ENCODE measurements at regions not wholly inside any gene's neighbourhood (a gene's known extent, or its start where the extent isn't known, plus 50 kb on each side); places are given as distances from the start of the nearest gene placed in this dataset.

DNA sequence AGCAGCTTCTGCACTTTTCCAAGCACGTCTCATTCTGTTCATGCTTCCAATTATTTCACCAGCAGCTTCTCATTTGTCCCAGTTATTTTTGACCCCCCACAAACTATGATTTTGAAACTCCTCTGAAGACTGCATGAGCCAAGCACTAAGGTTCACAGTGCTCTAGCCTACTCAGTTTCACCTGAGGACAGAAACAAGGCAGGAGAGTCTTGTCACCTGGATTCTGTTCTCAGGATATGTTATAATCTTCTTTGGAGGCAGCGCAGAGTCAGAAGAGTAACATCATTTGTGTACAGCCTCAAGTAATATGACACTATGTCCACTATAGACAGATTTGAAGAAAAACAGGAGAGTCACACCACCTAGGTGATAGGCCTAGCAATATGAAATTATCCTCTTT, 985.1 kb upstream of the TSPY4 start:
- no peak overlapping the region for H3K27ac ChIP-seq
- no peak for TF ChIP-seq ZFX (IDR thresholded peaks at IDR 0.05; ENCODE audit: borderline replicate concordance)
- TF ChIP-seq, protein P1, sequence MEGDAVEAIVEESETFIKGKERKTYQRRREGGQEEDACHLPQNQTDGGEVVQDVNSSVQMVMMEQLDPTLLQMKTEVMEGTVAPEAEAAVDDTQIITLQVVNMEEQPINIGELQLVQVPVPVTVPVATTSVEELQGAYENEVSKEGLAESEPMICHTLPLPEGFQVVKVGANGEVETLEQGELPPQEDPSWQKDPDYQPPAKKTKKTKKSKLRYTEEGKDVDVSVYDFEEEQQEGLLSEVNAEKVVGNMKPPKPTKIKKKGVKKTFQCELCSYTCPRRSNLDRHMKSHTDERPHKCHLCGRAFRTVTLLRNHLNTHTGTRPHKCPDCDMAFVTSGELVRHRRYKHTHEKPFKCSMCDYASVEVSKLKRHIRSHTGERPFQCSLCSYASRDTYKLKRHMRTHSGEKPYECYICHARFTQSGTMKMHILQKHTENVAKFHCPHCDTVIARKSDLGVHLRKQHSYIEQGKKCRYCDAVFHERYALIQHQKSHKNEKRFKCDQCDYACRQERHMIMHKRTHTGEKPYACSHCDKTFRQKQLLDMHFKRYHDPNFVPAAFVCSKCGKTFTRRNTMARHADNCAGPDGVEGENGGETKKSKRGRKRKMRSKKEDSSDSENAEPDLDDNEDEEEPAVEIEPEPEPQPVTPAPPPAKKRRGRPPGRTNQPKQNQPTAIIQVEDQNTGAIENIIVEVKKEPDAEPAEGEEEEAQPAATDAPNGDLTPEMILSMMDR (IDR thresholded peaks at IDR 0.05), result no peak

DNA sequence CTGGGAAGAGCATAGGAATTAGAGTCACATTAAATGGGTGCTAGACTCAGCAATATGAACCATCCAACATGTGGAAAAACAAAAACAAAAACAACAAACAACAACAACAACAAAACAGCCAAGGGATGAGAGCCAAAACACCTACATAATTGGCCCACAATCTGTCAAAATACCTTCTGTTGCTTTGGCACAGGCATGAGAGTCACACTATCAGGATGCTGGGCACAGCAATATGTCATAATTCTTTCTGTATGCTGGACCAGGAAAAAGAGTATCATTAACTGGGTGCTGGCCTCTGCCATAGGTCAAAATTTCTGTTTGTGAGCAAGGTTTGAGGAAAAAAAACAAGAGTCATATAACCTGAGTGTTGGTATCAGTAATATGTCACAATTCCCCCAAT, 979.1 kb upstream of the TSPY4 start:
- no peak overlapping the region for H3K27ac ChIP-seq
- no peak for TF ChIP-seq ZFX (IDR thresholded peaks at IDR 0.05; ENCODE audit: borderline replicate concordance)
- TF ChIP-seq, protein P1 (IDR thresholded peaks at IDR 0.05), result no peak

DNA sequence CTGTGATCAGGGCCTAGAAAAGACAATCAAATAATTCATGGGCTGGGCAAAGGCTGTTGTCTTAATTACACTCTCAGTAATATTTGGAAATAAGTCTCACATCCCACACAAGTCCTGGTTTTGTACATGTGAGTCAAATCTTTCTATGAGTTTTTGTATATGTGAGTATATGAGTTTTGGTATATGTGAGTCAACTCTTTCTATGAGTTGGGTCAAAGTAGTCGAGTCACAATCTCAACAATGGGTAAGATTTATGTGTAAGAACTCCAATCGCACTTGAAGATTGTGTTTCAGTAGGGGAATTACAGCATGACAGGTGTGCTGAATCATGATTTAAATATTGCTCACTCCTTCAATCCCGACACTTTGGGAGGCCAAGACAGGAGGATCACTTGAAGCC, 975.5 kb upstream of the TSPY4 start:
- no peak overlapping the region for H3K27ac ChIP-seq
- TF ChIP-seq, protein P1 (IDR thresholded peaks at IDR 0.05), result no peak
- no peak for TF ChIP-seq ZFX (IDR thresholded peaks at IDR 0.05; ENCODE audit: borderline replicate concordance)

DNA sequence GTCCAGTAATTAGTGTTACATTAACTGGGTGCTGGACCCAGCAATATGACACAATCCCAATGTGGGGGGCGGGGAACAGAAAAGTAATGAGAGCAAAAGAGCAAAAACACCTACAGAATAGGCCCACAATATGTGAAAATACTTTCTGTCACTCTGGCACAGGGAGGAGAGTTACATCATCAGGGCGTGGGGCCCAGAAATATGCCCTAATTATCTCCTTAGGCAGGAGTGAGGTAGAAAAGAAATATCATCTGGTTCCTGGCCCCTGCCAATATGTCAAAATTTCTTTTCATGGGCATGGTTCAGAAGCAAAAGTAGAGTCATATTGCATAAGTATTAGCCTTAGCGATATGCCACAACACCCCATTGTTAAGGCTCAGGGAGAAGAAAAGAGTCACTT, 959.8 kb upstream of the TSPY4 start:
- TF ChIP-seq, protein P1 (IDR thresholded peaks at IDR 0.05), result no peak
- no peak for TF ChIP-seq ZFX (IDR thresholded peaks at IDR 0.05; ENCODE audit: borderline replicate concordance)
- H3K27ac ChIP-seq, result no peak overlapping the region

DNA sequence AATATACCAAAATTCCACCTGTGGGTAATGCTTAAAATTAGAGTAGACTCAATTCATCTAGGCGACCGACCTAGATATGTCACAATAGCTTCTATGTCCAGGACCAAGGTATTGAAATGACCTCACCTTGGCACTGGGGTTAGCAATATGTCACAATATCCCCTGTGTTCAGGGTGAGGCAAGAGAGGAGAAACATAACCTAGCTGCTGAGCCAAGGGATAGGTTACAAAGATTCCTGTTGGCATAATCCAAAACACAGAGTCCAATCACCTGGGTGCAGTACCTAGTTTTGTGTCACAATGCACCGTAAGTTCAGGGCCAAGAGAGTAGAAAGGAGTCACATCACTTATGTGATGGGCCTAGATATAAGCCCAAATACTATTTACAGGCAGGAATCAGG, 957.5 kb upstream of the TSPY4 start:
- no peak for TF ChIP-seq ZFX (IDR thresholded peaks at IDR 0.05; ENCODE audit: borderline replicate concordance)
- TF ChIP-seq, protein P1 (IDR thresholded peaks at IDR 0.05), result no peak
- no peak overlapping the region for H3K27ac ChIP-seq

DNA sequence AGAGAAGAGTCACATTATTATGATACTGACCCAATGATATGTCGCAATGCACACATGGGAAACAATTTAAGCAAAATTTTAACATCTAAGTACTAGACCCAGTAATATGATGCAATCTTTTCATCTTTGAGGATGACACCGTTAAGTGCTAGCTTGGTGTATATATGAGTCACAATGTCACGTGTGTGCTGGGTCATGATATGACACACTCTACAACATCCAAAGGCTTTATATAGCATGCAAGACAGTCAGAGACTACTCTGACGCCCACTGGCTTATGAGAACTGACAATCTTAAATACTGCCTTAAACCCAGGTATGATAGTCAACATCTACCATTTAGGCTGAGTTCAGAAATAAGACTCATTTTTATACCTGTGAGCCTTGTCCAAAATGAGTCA, 955.8 kb upstream of the TSPY4 start:
- TF ChIP-seq, protein P1 (IDR thresholded peaks at IDR 0.05), result no peak
- no peak for TF ChIP-seq ZFX (IDR thresholded peaks at IDR 0.05; ENCODE audit: borderline replicate concordance)
- H3K27ac ChIP-seq, result no peak overlapping the region

DNA sequence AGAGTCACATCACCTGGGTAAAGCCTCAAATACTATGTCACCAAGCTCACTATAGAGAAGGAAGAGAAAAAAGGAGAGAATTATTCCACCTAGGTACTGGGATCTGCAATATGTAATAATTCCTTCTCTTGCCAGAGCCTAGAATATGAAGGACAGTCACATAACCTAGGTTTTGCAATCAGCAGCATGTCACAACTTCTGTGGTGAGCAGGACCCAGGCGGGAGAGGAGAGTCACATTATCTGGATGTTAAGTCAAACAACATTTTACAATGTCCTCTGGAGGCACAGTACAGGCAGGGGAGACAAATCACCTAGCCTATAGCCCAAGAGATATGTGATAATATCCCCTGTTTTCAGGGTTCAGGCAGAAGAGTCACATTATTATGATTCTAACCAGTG, 951.2 kb upstream of the TSPY4 start:
- no peak overlapping the region for H3K27ac ChIP-seq
- TF ChIP-seq, protein P1 (IDR thresholded peaks at IDR 0.05), result no peak

Measured in 22Rv1 (cell line).